Panc1 (cell line): ENCODE measurements at regions not wholly inside any gene's neighbourhood (a gene's known extent, or its start where the extent isn't known, plus 50 kb on each side); places are given as distances from the start of the nearest gene placed in this dataset.

ENCODE experiments used
- ATAC-seq: fragments of 200-7000 bp; cut with Tn5 transposase; 2 replicates; pipeline ENCODE4 v1.9.1; 2020; ENCODE audit warnings: mild to moderate bottlenecking, moderate library complexity
- BruUV-seq: library from RNA; stranded (reverse); fragments of 400-500 nt; replicated peaks from 2 replicates; lab custom pipeline; 2021; lab: Mats Ljungman, UMichigan
- CTCF ChIA-PET: fragments of 300-600 bp; sonication (Branson Sonifier 250); formaldehyde crosslinking; loops from one replicate; lab custom pipeline; 2022; ENCODE audit warnings: antibody characterized with exemption; lab: Charles Lee
- POLR2A ChIA-PET: fragments of 300-600 bp; sonication (Branson Sonifier 250); formaldehyde crosslinking; loops from one replicate; lab custom pipeline; 2022; ENCODE audit warnings: antibody characterized with exemption; lab: Charles Lee
- DNase-seq: peaks from one replicate; pipeline ENCODE4 v3.0.0-alpha.2; 2010; ENCODE audit warnings: low read depth, low spot score
- H3K27ac ChIP-seq: 2 replicates; pipeline ENCODE4 v1.5.1; 2011; ENCODE audit warnings: mild to moderate bottlenecking, low read length, inconsistent platforms
- H3K27me3 ChIP-seq: fragments of 200-500 bp; sonication (Bioruptor generic); 2 replicates; pipeline ENCODE4 v1.6.0; 2014; ENCODE audit warnings: low read length, inconsistent platforms; ENCODE audit not compliant: control insufficient read depth, insufficient read depth
- H3K36me3 ChIP-seq: fragments of 200-500 bp; sonication (Bioruptor generic); 2 replicates; pipeline ENCODE4 v1.5.1; 2014; ENCODE audit warnings: inconsistent platforms, mild to moderate bottlenecking, low read length, moderate library complexity; ENCODE audit not compliant: control insufficient read depth, insufficient read depth
- H3K4me1 ChIP-seq: 2 replicates; pipeline ENCODE4 v1.5.1; 2011; ENCODE audit warnings: inconsistent platforms, mild to moderate bottlenecking, low read length, moderate library complexity; ENCODE audit not compliant: control insufficient read depth, insufficient read depth
- H3K4me3 ChIP-seq, 2 experiments: 2 replicates each; pipeline ENCODE4 v1.5.1; 2011 to 2012; ENCODE audit warnings: low read depth in 2 of 2, low read length in 2 of 2, mild to moderate bottlenecking in 2 of 2, inconsistent platforms in 1 of 2, moderate library complexity in 1 of 2
- H3K9me3 ChIP-seq: fragments of 200-500 bp; sonication (Bioruptor generic); 2 replicates; pipeline ENCODE4 v1.5.1; 2014; ENCODE audit warnings: low read depth, mild to moderate bottlenecking, inconsistent platforms, low read length, moderate library complexity; ENCODE audit not compliant: control insufficient read depth, insufficient read depth
- POLR2AphosphoS5 ChIP-seq: IDR thresholded peaks from 2 replicates; pipeline ENCODE4 v1.6.1; 2012; ENCODE audit warnings: mild to moderate bottlenecking, low read depth, low read length, moderate library complexity
- REST ChIP-seq, 2 experiments: IDR thresholded peaks; 2 replicates each; pipeline ENCODE4 v1.6.1; 2011 to 2012; ENCODE audit warnings: low read depth in 2 of 2, control low read depth in 1 of 2, low read length in 1 of 2, mild to moderate bottlenecking in 1 of 2, moderate library complexity in 1 of 2; ENCODE audit not compliant: insufficient read depth in 1 of 2
- SIN3A ChIP-seq: IDR thresholded peaks from 2 replicates; pipeline ENCODE4 v1.6.1; 2012; ENCODE audit warnings: low read depth, mild to moderate bottlenecking, low read length, moderate library complexity, borderline replicate concordance; ENCODE audit not compliant: insufficient read depth
- TCF7L2 ChIP-seq: IDR thresholded peaks from 2 replicates; pipeline ENCODE4 v1.6.1; 2011; ENCODE audit warnings: mild to moderate bottlenecking, low read depth, low read length, inconsistent platforms
- in situ Hi-C: cut with HindIII; loops from 2 replicates; pipeline ENCODE4 v1.10.0; 2016; ENCODE audit warnings: low sequenced_read_pairs, low pct_unique_long_range_greater_than_20kb
- intact Hi-C: fragments of 100-400 bp; cut with micrococcal nuclease; formaldehyde crosslinking; loops from one replicate; pipeline ENCODE4 v1.10.0; 2022; ENCODE audit not compliant: unreplicated experiment
- TF ChIP-seq, protein P1 (sequence below): fragments of 450-650 bp; IDR thresholded peaks from 2 replicates; pipeline ENCODE4 v1.5.1; 2017; ENCODE audit warnings: mild to moderate bottlenecking

GRCh38 chr13:80437231-80437630 lies 96.3 kb upstream of the SPRY2 start:
- Histone ChIP-seq H3K9me3 (no peaks in the 10 kb centered on the region), H3K27me3 (no peaks in the 10 kb centered on the region), H3K36me3 (no peaks in the 10 kb centered on the region), H3K4me1 (no peaks in the 10 kb centered on the region), H3K4me3 (no peak overlapping the region), H3K27ac (no peak overlapping the region)
- in situ Hi-C loops, result no loop called here
- intact Hi-C loops, result no loop called here
- no peak for TF ChIP-seq SIN3A
- no peak for TF ChIP-seq POLR2AphosphoS5
- TF ChIP-seq, protein P1, sequence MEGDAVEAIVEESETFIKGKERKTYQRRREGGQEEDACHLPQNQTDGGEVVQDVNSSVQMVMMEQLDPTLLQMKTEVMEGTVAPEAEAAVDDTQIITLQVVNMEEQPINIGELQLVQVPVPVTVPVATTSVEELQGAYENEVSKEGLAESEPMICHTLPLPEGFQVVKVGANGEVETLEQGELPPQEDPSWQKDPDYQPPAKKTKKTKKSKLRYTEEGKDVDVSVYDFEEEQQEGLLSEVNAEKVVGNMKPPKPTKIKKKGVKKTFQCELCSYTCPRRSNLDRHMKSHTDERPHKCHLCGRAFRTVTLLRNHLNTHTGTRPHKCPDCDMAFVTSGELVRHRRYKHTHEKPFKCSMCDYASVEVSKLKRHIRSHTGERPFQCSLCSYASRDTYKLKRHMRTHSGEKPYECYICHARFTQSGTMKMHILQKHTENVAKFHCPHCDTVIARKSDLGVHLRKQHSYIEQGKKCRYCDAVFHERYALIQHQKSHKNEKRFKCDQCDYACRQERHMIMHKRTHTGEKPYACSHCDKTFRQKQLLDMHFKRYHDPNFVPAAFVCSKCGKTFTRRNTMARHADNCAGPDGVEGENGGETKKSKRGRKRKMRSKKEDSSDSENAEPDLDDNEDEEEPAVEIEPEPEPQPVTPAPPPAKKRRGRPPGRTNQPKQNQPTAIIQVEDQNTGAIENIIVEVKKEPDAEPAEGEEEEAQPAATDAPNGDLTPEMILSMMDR, result no peak
- no peak for TF ChIP-seq REST (IDR thresholded peaks at IDR 0.05; ENCODE audit: insufficient read depth in 1 of 2, low read depth in 2 of 2, low read length in 1 of 2)
- no peak for TF ChIP-seq TCF7L2
- POLR2A ChIA-PET, result no interaction called here
- ATAC-seq (no peak), DNase-seq (no peak)
- CTCF ChIA-PET, result no interaction called here
- BruUV-seq, result no TSS peak

DNA sequence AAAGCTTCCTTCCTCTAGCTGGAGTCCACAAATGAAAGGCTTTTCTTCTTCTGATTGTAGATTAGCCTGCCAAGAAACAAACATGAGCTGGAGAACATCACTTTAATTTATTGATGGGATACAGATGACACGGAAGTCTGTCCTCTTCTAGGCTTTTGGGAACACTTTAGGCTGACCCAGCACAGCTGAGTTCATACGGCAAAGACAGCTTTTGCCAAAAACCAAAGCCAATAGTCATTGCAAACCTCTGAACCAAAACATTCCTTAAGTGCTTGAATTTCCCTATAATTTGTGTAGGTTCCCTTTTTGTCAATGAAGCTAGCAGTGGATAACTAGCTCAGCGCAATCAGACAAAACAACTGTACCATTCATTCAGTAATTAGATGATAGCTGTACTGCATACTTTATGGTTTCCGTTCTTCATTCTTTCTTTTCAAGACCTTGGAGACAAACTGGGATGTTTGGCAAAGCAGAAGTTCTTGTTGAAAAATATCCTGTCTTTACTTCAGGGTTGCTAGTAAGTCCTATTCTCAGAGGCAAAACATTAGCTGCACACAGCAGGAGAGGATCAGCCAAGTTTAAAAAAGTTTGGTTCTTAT lies 95.7 kb upstream of the SPRY2 start:
- Histone ChIP-seq H3K36me3 (no peaks in the 10 kb centered on the region), H3K9me3 (no peaks in the 10 kb centered on the region), H3K27ac (no peak overlapping the region), H3K27me3 (no peaks in the 10 kb centered on the region), H3K4me3 (no peak overlapping the region), H3K4me1 (no peaks in the 10 kb centered on the region)
- TF ChIP-seq TCF7L2 (no peak), REST (IDR thresholded peaks at IDR 0.05; ENCODE audit: insufficient read depth in 1 of 2, low read depth in 2 of 2, low read length in 1 of 2) (no peak), POLR2AphosphoS5 (no peak), SIN3A (no peak)
- TF ChIP-seq, protein P1, result no peak
- intact Hi-C loops, result no loop called here
- no peak for ATAC-seq
- in situ Hi-C loops, result no loop called here
- no peak for DNase-seq
- ChIA-PET POLR2A (no interaction called here), CTCF (no interaction called here)
- no TSS peak for BruUV-seq
